ENCODE measurements at regions not wholly inside any gene's neighbourhood (a gene's known extent, or its start where the extent isn't known, plus 50 kb on each side); places are given as distances from the start of the nearest gene placed in this dataset.
A peak's percentile ranks its signal among the peaks of the same experiment; 100 is the strongest.

DNA sequence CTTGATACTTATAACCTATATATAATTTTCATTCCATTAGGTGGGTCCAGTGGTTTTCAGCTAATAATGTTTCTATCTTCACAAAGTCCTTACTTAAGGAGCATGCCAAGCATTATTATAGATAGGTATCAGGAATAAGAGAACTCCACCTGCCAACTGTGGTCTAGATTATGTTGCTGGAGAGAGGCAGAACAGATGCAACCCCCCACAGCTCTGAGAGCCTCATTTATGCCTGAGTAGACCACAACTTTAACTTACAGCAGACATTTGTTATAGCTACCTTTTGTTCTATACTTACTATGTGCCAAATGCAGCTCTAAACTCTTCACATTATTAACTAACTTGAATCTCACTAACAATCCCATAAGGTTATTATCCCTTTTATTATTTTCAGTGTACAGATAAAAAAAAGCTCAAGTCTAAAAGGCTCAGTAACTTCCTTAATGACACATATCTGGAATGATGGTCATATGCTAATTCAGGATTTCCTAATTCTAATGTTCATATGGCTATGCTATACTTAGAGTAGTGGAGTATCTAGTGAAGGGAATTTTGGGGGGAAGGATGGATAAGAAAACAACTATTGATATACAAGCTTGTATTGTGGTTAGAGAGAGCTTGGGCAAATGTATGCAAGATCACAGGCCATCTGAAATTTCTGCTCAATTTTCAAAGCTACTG, 119.1 kb upstream of the RND3 start:
- DNase-seq (ENCODE audit: insufficient read length, low spot score) = no peak
- no peak for FAIRE-seq

DNA sequence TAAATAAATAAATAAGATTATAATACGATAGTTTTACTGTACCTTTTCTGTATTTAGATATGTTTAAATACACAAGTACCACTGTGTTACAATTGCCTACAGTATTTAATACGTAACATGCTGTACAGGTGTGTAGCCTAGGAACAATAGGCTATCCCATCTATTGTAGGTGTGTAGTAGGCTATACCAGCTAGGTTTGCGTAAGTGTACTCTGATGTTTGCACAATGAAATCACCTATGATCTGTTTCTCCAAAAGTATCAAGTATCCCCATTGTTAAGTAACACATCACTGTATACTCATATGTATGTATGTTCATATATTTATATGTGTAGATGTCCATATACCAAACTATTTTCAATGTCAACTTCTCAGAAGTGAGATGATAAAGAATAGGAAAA, 118.2 kb upstream of the RND3 start:
- no peak for FAIRE-seq
- no peak for DNase-seq (ENCODE audit: insufficient read length, low spot score)

DNA sequence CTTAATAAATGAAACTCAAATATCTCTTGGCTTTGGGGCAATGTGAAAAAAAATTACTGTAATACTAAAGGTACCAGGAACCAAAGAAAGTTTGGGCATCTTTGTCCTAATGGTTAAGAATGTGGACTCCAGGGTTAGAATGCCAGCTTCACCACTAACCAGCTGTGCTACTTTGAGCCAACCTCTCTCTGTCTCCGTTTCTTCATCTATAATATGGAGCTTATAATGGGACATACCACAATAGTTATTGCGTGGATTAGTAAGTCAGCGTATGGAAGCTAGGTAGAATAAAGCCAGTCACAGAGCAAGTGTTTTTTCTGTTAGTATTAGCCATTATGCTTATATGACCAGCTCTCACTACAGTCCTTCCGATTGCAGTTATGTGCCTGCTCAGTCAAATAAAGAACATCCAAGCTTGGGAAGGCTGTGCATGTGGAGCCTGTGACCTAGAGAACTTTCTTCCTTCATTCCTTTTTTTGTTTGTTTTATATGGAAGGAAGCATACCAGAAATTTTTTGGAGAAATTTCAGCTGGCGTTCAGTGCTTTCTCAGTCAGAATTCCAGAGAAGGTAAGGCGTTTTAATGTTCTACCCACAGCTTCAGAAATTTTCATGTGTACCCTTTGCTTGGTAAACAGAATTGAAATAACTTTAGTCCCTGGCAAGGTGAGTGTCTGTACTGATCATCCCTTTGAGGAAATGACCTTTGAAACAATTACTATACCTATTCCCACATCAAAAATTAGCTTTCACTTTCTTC, 114.0 kb upstream of the RND3 start:
- no peak for DNase-seq (ENCODE audit: insufficient read length, low spot score)
- no peak for FAIRE-seq

DNA sequence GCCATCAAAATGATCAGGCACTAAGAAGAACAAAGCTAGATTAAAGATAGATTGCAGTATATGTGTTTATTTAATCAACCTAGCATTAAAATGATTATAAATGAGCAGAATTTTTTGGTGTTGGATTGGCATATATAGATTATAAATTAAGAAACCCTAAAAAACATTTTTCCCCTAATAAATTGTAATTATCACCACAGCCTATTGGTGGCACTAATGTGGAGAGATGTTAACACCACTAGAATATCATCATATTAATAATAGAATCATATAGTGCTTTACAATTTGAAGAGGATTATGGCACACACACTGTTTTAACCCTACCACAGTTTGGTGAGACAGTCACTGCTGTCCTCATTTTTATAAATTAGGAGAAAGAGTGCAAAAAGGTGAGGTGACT, 112.4 kb upstream of the RND3 start:
- FAIRE-seq = no peak

DNA sequence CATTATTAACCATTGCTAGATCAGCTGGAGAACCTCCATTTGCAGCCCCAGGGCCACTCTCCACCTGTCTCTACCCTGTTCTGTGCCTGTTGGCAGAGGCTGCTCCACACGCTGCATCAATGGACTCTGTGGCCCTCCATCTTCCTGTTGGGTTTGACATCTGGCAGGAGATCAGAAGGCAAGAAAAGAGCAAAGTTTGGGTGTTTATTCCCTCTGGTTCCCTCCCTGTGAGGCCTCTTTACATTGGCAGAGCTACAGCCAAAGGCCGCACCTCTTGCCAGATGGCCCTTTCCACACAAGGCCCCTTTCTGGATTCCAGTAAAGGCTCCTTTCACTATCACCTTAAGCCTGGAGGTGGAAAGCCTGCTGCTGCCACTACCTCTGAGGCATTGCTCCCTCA, 110.9 kb upstream of the RND3 start:
- DNase-seq (ENCODE audit: insufficient read length, low spot score) = no peak
- FAIRE-seq = no peak

More for the DNA sequence above, 112.4 kb upstream of the RND3 start:
- DNase-seq (ENCODE audit: insufficient read length, low spot score) = no peak

DNA sequence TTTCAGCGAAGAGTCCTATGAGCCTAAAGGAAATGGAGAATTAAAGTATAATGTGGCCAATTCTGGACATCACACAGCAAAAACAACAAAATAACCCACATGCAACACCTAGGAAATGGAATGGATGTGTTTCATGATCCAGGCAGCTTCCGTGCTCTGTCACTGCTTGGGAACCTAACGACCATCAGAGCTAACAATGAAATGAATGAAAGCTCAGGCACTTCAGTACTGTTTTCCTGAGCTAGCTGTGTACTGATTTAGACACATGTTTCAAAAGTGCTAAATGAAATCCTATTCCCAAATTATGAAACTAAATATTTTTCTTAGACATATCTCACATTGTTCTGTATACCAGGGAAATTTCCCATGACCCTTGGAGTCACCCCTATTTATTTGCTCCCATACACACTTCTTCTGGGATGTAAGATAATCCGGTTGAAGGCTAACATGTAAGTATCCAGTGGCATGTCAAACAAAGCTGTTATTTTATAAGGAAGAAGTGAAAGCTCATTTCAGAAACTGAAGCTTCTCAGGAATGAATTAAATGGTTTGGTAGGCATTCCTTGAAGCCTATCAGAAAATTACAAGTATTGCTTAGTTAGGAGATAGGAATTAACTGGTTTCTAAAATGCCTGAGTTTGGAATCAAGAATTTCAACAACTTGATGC, 108.5 kb upstream of the RND3 start:
- no peak for DNase-seq (ENCODE audit: insufficient read length, low spot score)
- no peak for FAIRE-seq

DNA sequence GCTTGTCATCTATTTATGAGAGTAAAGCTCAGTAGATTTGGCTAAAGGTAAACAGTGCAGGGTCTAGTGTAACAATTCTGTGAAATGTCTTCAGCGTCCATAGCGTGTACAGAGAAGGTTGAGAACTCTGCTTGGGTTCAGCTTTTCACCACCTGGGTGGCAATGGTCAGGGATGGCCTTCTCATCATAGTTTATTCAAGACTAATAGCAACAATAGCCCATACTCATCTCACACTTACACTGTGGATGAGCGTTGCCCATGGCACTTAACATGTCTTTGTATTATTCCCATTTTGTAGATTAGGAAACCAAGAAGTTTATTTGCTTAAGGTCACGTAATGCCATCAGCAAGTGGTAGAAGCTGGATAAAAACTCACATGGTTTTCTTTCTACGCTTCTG, 106.8 kb upstream of the RND3 start:
- DNase-seq (ENCODE audit: insufficient read length, low spot score) (no peak), FAIRE-seq (no peak)

DNA sequence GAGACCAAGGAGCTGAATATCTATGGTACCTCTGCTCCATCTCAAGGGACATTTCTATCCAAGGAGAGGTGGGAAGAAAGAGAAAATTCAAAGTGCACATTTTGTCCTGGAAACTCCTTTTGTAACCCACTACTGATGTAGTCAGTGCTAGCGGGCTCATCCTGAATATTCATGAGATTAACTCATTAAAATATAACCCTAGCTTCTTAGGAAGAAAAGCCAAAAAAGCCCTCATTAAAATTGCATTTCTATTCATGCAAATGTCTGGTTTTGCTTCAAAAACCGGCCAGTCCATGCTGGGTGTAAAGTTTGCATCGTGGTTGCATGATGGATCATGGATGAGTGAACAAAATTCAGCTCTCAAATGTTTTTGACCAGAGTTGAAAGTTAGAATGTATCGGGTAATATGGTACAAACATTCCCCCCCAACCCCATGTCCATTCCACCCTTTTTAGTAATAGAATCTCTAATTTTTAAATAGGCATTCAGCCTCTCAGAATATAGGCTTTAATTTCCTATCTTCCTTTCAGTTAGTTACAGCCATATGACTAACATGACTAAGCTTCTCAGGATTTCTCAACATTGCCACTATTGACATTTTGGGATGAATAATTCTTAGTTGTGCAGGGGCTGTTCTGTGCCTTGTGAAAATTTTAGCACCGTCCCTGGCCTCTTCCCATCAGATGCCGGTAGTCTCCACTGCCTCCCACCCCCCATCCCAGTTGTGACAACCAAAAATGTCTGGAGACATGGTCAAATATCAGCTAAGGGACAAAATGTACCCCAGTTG, 104.2 kb upstream of the RND3 start:
- FAIRE-seq (no peak), DNase-seq (ENCODE audit: insufficient read length, low spot score) (no peak)

DNA sequence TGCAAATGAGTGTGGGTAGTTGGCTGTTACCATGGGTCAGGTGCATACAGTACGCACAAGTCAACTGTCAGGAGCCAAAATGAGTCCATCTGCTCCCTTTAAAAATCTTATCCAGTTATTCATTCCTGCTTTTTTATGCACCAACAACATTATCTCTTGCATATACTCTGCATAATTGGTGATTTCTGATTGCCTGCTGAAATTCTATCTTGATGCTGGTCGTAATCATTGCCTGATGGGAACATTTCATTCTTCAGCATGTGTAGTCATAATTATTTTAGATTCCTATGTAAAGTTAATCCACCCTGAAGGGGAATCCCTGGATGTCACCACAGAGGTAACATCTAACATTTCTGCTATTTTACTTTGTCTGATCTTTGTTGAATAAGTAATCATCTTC, 102.2 kb upstream of the RND3 start:
- no peak for DNase-seq (ENCODE audit: insufficient read length, low spot score)
- no peak for FAIRE-seq

DNA sequence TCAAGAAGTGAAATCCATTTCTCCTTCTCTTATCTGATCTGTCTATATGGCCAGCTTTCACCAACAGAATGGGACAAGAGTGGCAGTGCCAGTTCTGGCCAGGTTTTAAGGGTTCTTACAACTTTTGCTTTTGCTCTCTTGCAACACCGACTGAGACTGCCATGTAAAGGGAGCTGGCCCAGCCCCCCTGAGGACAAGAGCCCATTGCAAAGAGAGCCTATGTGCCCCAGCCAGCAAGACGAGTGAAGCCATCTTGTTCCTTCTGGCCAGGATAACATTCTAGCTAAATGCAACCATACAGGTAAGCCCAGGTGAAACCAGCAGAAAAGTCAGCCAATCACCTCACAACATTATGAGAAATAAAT, 101.0 kb upstream of the RND3 start:
- FAIRE-seq (no peak), DNase-seq (ENCODE audit: insufficient read length, low spot score) (no peak)

DNA sequence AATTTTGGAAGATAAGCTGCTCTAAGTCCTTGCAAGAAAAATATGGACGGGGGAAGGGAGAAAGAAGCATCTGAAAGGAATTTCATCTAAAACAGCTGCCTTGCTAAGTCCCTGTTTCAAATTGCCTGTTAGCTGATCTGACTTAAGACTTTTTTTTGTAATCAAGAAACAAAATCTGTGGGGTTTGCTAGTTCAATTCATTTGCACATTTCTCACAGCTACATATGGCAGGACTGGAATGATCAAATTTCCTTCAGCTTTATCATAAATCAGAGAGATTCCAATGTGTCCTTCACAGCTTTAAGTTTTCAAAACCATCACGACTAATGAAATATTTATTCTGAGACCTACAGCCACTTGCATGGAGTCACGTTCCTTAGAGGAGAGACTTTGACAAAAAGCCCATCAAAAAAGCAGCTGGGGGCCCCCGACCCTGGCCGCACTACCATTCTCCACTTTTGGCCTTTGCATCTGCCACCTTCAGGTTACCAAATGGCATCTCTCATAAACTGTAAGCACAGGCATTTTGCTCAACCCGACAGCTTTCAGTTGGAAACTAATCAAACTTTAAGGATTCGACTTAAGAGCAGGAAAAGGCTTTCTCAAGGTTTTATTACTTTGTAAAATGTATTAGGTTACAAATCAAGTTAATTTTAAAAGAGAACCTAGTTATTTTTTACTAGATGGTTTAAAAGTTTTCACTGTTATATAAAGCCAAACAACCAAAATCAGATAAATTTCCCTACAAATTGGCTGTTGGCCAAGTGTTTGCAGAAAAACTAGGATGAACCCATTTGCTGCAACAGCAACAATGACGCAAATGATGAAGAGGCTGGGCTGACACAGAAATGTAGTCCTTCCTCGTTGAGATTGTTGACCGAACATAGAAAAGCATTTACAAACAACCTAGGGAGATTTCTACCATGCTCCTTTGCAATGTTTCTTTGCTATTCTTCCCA, 100.4 kb upstream of the RND3 start:
- FAIRE-seq = no peak
- peak; percentile 25 for DNase-seq (ENCODE audit: insufficient read length, low spot score)

DNA sequence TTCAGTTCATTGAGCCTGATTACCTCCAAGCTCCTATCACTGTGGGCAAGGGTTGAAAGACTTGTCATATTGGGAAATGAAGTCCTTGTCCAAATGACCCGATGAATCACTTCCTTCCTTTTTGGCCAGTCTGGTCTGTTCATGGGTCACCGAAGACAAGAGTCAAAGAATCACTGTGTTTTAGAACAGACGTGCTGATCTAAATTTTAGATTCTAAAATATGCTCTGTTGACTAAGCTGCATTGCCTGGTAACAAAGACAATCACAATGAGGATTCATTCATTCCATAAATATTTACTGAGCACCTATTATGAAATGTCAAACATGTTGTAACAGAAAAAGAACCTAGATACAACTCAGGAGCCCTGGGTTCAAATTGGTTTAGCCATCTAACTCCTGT, 99.4 kb upstream of the RND3 start:
- no peak for FAIRE-seq
- no peak for DNase-seq (ENCODE audit: insufficient read length, low spot score)

DNA sequence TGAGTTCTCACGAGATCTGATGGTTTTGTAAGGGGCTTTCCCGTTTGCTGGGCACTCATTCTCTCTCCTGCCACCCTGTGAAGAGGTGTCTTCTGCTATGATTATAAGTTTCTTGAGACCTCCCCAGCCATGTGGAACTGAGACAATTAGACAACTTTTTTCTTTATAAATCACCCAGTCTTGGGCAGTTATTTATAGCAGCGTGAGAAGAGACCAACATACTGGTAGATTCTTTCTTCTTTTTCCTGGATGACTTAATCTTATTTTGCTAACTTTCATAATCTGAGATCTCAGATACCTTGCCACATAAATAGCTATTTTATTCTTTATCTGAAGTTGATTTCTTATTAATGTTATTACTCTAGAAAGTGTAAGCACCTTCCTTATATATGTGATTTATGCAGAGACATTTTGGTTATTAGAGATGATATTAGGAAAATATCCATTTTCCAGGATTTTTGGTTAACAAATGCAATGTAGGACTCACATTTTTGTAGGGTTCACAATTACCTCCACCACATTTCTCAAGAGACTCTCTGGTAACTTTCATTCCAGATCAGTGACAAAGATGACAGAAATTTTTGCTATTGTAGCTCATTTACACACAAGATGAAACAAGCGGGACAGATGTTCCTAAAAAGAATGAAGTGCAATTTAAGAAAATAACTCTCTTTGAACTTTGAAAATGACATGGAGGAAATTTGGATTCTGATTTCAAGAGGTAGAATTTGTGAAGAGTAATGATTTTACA, 97.9 kb upstream of the RND3 start:
- no peak for FAIRE-seq

DNA sequence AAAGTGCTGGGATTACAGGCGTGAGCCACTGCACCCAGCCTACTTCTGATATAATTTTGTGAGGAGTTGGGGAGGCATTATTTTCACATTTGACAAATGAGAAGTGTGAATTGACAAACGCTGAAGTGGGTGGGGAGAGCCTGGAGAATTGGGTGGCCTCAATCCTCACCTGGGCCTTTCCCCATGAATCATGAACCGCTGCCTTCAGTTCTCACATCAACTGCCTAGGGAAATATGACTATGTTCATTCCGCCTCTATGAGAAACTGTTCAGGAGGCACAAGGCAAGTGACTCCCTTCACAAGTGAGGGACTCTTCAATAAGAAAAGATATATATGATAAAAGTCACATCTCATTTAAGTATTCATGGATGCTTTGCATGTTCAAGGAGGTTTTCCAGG, 96.6 kb upstream of the RND3 start:
- DNase-seq (ENCODE audit: insufficient read length, low spot score) (no peak), FAIRE-seq (no peak)

More for the DNA sequence above, 97.9 kb upstream of the RND3 start:
- DNase-seq (ENCODE audit: insufficient read length, low spot score) = no peak

DNA sequence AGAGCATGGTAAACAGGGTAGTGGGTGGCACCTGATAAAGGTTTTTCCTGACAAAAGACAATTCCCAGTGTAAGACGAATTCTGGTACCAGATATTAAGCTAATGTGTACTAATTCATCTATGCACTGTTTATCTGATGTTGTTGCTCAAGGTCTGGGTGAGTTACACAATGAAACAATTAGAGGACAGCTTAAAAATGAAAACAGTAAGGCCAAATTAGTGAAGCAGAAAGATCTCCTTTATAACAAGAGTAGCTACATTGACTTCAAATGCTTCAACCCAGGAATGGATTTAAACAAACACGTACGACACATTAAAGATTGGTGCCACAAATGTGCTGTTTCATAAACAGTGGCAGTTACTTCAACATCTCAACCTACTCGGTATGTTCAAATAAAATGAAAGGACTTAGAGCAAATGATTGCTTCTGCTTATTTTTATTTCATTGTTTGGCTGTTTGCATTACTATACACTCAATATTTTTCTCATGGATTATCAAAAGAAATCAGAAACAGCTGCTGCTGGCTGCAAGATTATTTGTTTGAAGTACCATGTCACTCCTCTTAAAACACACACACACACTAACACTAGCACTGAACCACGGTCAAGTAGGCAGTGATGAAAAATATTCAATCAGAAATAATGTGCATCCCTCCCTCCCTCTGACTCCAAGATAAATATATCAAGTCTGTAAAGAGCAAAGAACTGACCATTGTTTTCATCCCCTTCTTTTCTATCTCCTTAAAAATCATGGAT, 94.4 kb upstream of the RND3 start:
- DNase-seq (ENCODE audit: insufficient read length, low spot score) (no peak), FAIRE-seq (no peak)

DNA sequence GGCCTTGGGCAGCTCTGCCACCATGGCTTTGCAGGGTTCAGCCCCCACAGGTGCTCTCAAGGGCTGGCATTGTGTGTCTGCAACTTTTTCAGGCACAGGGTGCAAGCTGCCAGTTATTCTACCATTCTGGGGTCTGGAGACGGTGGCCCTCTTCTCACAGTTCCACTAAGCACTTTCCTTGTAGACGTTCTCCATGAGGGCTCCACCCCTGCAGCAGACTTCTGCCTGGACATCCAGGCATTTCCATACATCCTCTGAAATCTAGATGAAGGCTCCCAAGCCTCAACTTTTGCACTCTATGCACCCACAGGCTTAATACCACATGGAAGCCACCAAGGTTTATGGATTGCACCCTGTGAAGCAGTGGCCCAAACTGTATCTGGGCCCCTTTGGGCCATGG, 91.0 kb upstream of the RND3 start:
- FAIRE-seq = no peak

DNA sequence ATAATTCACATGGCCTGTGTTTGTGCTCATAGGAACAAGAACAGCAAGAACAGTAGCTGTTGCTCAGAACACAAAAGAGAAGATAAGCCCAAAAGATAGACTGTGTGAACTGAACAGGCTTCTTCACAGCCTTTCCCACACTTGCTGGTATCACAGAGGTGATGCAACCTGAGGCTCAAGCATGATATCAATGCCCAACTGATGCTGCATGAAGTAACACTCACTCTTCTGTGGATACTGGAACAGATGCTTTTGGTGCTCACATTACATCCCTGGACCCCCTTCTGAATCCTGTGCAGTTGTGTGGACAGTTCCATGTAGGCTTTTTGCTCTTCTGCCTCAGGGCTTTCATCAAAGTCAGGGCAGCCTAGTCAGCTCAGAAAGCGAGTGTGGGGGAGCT, 88.4 kb upstream of the RND3 start:
- DNase-seq (ENCODE audit: insufficient read length, low spot score) = no peak
- no peak for FAIRE-seq

More for the DNA sequence above, 91.0 kb upstream of the RND3 start:
- no peak for DNase-seq (ENCODE audit: insufficient read length, low spot score)

DNA sequence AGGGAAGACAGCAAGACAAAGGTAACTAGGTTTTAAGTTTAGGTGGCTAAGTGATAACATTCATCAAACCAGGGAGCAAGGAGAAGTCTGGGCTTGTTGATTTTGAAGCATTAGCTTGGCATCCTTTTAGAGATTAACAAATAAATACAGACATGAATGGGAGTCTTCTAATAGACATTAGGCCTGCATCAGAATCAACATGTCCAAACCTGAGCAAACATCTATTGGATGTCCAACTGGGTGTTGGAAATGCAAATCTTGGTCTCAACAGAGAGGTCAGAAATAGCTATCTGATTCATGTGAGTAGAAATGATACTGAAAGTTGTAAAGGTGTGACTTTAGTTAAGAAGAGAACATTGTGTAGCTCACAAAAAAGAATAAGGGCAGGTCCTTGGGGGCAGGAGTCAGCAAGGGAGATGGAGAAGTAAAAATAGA, 85.5 kb upstream of the RND3 start:
- DNase-seq (ENCODE audit: insufficient read length, low spot score) (no peak), FAIRE-seq (peak; percentile 26)
